ENCODE measurements at regions not wholly inside any gene's neighbourhood (a gene's known extent, or its start where the extent isn't known, plus 50 kb on each side); places are given as distances from the start of the nearest gene placed in this dataset.

DNA sequence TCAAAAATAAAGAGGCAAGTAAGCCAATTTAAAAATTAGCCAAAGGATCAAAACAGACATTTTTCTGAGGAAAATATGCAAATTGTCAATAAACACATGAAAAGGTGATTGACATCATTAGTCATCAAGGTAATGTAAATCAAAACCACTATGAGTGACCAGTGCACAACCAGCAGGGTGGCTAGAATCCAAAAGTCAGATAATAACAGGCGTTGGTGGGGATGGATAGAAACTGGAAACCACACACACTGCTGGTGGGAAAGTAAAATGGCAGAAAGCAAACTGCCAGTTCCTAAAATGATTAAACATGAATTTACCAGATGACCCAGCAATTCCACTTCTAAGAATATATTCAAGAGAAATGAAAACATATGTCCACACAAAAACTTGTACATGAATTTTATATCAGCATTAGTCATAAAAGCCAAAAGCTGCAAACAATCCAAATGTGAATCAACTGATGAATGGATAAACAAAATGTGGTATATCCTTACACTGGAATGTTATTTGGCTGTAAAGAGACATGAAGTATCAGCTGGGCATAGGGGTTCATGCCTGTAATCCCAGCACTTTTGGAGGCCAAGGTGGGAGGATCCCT is 74.8 kb upstream of the MBOAT1 start:
- WGBS (ENCODE audit: low lambda C conversion rate, missing lambda C conversion rate), result 83% methylated on average over 1 of the region's 1 CpG
- H3K9me2 ChIP-seq (replicated peaks; ENCODE audit: insufficient read depth), result no peaks in the 10 kb centered on the region
- TF ChIP-seq EZH2phosphoT487 (IDR thresholded peaks at IDR 0.05; ENCODE audit: low read depth, severe bottlenecking, unreplicated experiment) (no peak), EZH2 (IDR thresholded peaks at IDR 0.05; ENCODE audit: borderline replicate concordance) (no peak)
- TF ChIP-seq, protein P1, sequence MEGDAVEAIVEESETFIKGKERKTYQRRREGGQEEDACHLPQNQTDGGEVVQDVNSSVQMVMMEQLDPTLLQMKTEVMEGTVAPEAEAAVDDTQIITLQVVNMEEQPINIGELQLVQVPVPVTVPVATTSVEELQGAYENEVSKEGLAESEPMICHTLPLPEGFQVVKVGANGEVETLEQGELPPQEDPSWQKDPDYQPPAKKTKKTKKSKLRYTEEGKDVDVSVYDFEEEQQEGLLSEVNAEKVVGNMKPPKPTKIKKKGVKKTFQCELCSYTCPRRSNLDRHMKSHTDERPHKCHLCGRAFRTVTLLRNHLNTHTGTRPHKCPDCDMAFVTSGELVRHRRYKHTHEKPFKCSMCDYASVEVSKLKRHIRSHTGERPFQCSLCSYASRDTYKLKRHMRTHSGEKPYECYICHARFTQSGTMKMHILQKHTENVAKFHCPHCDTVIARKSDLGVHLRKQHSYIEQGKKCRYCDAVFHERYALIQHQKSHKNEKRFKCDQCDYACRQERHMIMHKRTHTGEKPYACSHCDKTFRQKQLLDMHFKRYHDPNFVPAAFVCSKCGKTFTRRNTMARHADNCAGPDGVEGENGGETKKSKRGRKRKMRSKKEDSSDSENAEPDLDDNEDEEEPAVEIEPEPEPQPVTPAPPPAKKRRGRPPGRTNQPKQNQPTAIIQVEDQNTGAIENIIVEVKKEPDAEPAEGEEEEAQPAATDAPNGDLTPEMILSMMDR (IDR thresholded peaks at IDR 0.05; ENCODE audit: poor library complexity), result no peak
- H3K4me2 ChIP-seq, result no peak overlapping the region
- no peak overlapping the region for H3K27ac ChIP-seq
- no peaks in the 10 kb centered on the region for H3K36me3 ChIP-seq (replicated peaks; ENCODE audit: insufficient read depth, low read depth)
- no peak overlapping the region for H2AFZ ChIP-seq
- DNase-seq (ENCODE audit: low spot score), result no peak
- H3K79me2 ChIP-seq, result no peaks in the 10 kb centered on the region
- no peaks in the 10 kb centered on the region for H4K20me1 ChIP-seq (ENCODE audit: insufficient read depth, poor library complexity, severe bottlenecking)
- no peaks in the 10 kb centered on the region for H3K27me3 ChIP-seq
- H3K9me3 ChIP-seq (ENCODE audit: low read depth), result no peaks in the 10 kb centered on the region
- no peaks in the 10 kb centered on the region for H3K4me1 ChIP-seq (ENCODE audit: insufficient read depth)
- H3K4me3 ChIP-seq, result no peak overlapping the region

DNA sequence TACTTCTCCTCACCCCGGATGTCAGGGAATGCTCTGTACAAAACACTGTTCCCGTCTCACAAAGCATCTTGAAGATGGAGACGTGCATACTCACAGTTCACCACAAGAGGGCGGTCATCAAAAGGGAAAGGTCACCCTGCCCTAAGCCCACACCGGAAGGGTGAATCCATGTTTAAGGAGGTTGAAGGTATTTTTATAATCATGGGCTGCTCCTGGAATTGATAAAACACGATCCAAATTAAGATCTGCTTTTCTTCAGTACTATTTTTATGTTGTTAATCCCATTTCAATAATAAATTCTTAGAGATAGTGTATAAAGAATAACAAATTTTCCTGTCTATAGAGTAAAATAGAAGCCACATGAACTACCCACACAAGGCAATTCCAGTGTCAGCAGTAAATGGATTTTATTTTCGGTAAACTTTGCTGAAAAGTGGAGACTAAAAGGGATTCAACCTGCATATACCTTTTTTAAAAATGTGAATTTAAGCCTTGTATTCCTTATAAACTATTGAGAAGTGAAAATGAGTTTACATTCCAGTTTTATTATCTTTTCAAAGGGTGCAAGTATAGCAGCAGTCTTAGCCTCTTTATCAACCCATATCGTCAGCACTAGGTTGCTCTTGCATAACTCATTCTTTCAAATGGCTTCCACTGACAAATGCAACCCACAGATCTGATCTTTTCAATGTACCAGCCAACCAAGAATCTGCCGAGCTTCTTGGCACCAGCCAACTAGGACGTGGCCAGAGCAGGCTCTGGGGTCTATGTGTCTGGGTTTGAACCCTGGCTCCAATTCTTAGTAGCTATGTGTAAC is 79.7 kb upstream of the MBOAT1 start:
- Histone ChIP-seq H3K4me2 (no peak overlapping the region), H3K27ac (no peak overlapping the region), H2AFZ (peak overlapping the region; percentile 45), H4K20me1 (ENCODE audit: insufficient read depth, poor library complexity, severe bottlenecking) (no peaks in the 10 kb centered on the region), H3K9me2 (replicated peaks; ENCODE audit: insufficient read depth) (no peaks in the 10 kb centered on the region), H3K36me3 (replicated peaks; ENCODE audit: insufficient read depth, low read depth) (no peaks in the 10 kb centered on the region), H3K4me1 (ENCODE audit: insufficient read depth) (no peaks in the 10 kb centered on the region), H3K4me3 (no peak overlapping the region), H3K9me3 (ENCODE audit: low read depth) (no peaks in the 10 kb centered on the region), H3K79me2 (no peaks in the 10 kb centered on the region), H3K27me3 (no peaks in the 10 kb centered on the region)
- DNase-seq (ENCODE audit: low spot score), result peak; percentile 90
- TF ChIP-seq, protein P1 (IDR thresholded peaks at IDR 0.05; ENCODE audit: poor library complexity), result peak; percentile 89
- no peak for TF ChIP-seq EZH2 (IDR thresholded peaks at IDR 0.05; ENCODE audit: borderline replicate concordance)
- WGBS (ENCODE audit: low lambda C conversion rate, missing lambda C conversion rate), result 25% methylated on average over 10 of the region's 10 CpGs

DNA sequence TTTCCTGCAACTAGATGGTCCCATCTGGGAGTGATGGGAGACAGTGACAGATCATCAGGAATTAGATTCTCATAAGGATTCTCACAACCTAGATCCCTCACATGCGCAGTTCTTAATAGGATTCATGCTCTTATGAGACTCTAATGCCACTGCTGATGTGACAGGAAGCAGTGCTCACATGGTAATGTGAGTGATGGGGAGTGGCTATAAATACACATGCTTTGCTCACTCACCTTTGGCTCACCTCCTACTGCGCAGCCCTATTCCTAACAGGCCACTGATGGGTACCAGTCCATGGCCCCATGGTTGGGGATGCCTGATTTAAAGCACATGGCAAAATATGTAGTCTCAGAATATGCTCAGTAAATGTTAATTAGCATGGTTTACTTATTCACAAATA is 80.6 kb upstream of the MBOAT1 start:
- WGBS (ENCODE audit: low lambda C conversion rate, missing lambda C conversion rate), result 96% methylated on average over 2 of the region's 2 CpGs
- no peaks in the 10 kb centered on the region for H3K9me3 ChIP-seq (ENCODE audit: low read depth)

More for the DNA sequence above, 80.6 kb upstream of the MBOAT1 start:
- Histone ChIP-seq H3K27me3 (no peaks in the 10 kb centered on the region), H3K4me1 (ENCODE audit: insufficient read depth) (no peaks in the 10 kb centered on the region), H3K9me2 (replicated peaks; ENCODE audit: insufficient read depth) (no peaks in the 10 kb centered on the region), H3K27ac (no peak overlapping the region), H4K20me1 (ENCODE audit: insufficient read depth, poor library complexity, severe bottlenecking) (no peaks in the 10 kb centered on the region), H2AFZ (no peak overlapping the region), H3K79me2 (no peaks in the 10 kb centered on the region), H3K4me3 (no peak overlapping the region), H3K36me3 (replicated peaks; ENCODE audit: insufficient read depth, low read depth) (no peaks in the 10 kb centered on the region), H3K4me2 (no peak overlapping the region)
- TF ChIP-seq, protein P1 (IDR thresholded peaks at IDR 0.05; ENCODE audit: poor library complexity), result no peak
- TF ChIP-seq EZH2 (IDR thresholded peaks at IDR 0.05; ENCODE audit: borderline replicate concordance) (no peak), EZH2phosphoT487 (IDR thresholded peaks at IDR 0.05; ENCODE audit: low read depth, severe bottlenecking, unreplicated experiment) (no peak)
- no peak for DNase-seq (ENCODE audit: low spot score)

Data from hepatocyte (in vitro differentiated cells).